ENCODE measurements at regions not wholly inside any gene's neighbourhood (a gene's known extent, or its start where the extent isn't known, plus 50 kb on each side); places are given as distances from the start of the nearest gene placed in this dataset.

DNA sequence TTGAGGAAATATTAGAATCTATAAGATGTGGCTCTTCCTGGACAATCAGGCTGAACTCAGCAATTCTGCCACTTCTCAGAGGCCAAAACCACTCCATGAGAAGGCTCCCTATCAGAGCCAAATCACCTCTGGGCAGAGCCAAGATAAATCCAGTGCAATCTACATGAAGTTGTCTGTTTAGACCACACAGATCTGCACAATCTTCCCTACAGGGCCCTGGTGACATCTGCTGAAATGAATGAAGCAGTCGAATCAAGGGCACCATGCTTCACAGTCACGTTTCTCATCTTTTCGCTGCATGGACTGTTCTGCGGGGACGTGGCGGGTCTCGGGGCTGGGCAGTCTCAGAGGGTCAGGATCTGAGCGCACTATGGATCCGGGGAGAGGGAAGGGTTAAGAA lies 60.1 kb upstream of the CD93 start:
- TF ChIP-seq, protein P1, sequence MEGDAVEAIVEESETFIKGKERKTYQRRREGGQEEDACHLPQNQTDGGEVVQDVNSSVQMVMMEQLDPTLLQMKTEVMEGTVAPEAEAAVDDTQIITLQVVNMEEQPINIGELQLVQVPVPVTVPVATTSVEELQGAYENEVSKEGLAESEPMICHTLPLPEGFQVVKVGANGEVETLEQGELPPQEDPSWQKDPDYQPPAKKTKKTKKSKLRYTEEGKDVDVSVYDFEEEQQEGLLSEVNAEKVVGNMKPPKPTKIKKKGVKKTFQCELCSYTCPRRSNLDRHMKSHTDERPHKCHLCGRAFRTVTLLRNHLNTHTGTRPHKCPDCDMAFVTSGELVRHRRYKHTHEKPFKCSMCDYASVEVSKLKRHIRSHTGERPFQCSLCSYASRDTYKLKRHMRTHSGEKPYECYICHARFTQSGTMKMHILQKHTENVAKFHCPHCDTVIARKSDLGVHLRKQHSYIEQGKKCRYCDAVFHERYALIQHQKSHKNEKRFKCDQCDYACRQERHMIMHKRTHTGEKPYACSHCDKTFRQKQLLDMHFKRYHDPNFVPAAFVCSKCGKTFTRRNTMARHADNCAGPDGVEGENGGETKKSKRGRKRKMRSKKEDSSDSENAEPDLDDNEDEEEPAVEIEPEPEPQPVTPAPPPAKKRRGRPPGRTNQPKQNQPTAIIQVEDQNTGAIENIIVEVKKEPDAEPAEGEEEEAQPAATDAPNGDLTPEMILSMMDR (optimal IDR thresholded peaks at IDR 0.05 in 1 of 3, IDR thresholded peaks at IDR 0.05 in 1 of 3, conservative IDR thresholded peaks at IDR 0.05 in 1 of 3; ENCODE audit: extremely low read depth in 1 of 3, insufficient read depth in 2 of 3, low read length in 3 of 3) = no peak
- no peak for TF ChIP-seq EZH2 (IDR thresholded peaks at IDR 0.05; ENCODE audit: low read length)

All from keratinocyte (primary cell).